IMR-90 (cell line): ENCODE measurements at regions not wholly inside any gene's neighbourhood (a gene's known extent, or its start where the extent isn't known, plus 50 kb on each side); places are given as distances from the start of the nearest gene placed in this dataset.

Experiments
- ATAC-seq: fragments of 200-7000 bp; cut with Tn5 transposase; 2 replicates; pipeline ENCODE4 v1.9.1; 2020; ENCODE audit warnings: low read depth, mild to moderate bottlenecking, moderate library complexity
- BruUV-seq: library from RNA; stranded (reverse); fragments of 400-500 nt; replicated peaks from 2 replicates; lab custom pipeline; 2021; lab: Mats Ljungman, UMichigan
- CTCF ChIA-PET: fragments of 300-600 bp; formaldehyde crosslinking; extraction: SDS; loops from one replicate; lab custom pipeline; 2021; ENCODE audit warnings: antibody characterized with exemption; lab: Yijun Ruan, JAX
- POLR2A ChIA-PET: fragments of 300-600 bp; sonication (Branson Sonifier 250); formaldehyde crosslinking; loops from one replicate; lab custom pipeline; 2022; ENCODE audit warnings: antibody characterized with exemption; ENCODE audit not compliant: unreplicated experiment; lab: Charles Lee
- DNase-seq: peaks from one replicate; pipeline ENCODE4 v3.0.0; 2013
- H2AFZ ChIP-seq: replicated peaks from 2 replicates; pipeline ENCODE3; 2013; ENCODE audit warnings: low read length, mild to moderate bottlenecking; ENCODE audit not compliant: poor library complexity
- H2AK5ac ChIP-seq: 2 replicates; pipeline ENCODE4 v1.6.1; 2013; ENCODE audit warnings: low read depth, low read length, inconsistent platforms
- H2AK9ac ChIP-seq: replicated peaks from 2 replicates; pipeline ENCODE3; 2013; ENCODE audit warnings: mild to moderate bottlenecking, low read depth, low read length, moderate library complexity; ENCODE audit not compliant: poor library complexity
- H2BK120ac ChIP-seq: 2 replicates; pipeline ENCODE4 v1.6.1; 2013; ENCODE audit warnings: low read depth, low read length, inconsistent platforms
- H2BK15ac ChIP-seq: 3 replicates; pipeline ENCODE4 v1.6.1; 2013; ENCODE audit warnings: low read depth, low read length, inconsistent platforms
- H2BK20ac ChIP-seq: 2 replicates; pipeline ENCODE4 v1.6.1; 2013; ENCODE audit warnings: low read depth, mild to moderate bottlenecking, inconsistent platforms, low read length, moderate library complexity
- H2BK5ac ChIP-seq: 2 replicates; pipeline ENCODE4 v1.6.1; 2013; ENCODE audit warnings: mild to moderate bottlenecking, low read depth, low read length, inconsistent platforms; ENCODE audit not compliant: poor library complexity, severe bottlenecking
- H3K14ac ChIP-seq: replicated peaks from 2 replicates; pipeline ENCODE4 v1.6.1; 2013; ENCODE audit warnings: low read depth, low read length, inconsistent platforms
- H3K18ac ChIP-seq: 2 replicates; pipeline ENCODE4 v1.6.1; 2013; ENCODE audit warnings: low read depth, low read length, control low read depth
- H3K23ac ChIP-seq: 2 replicates; pipeline ENCODE4 v1.6.1; 2013; ENCODE audit warnings: low read depth, low read length, inconsistent platforms
- H3K27ac ChIP-seq: 2 replicates; pipeline ENCODE4 v1.5.1; 2013; ENCODE audit warnings: mild to moderate bottlenecking, control low read depth, low read length; ENCODE audit not compliant: insufficient read depth
- H3K27me3 ChIP-seq: 2 replicates; pipeline ENCODE4 v1.6.1; 2013; ENCODE audit warnings: low read length; ENCODE audit not compliant: control insufficient read depth, insufficient read depth
- H3K36me3 ChIP-seq: 2 replicates; pipeline ENCODE4 v1.6.1; 2013; ENCODE audit warnings: low read length, mixed read lengths; ENCODE audit not compliant: control insufficient read depth, insufficient read depth
- H3K4ac ChIP-seq: 2 replicates; pipeline ENCODE4 v1.6.1; 2013; ENCODE audit warnings: low read depth, low read length, inconsistent platforms
- H3K4me1 ChIP-seq: 2 replicates; pipeline ENCODE4 v1.6.1; 2013; ENCODE audit warnings: low read length, mixed read lengths; ENCODE audit not compliant: control insufficient read depth, insufficient read depth
- H3K4me2 ChIP-seq: 2 replicates; pipeline ENCODE4 v1.6.1; 2013; ENCODE audit warnings: low read depth, mild to moderate bottlenecking, control low read depth, low read length, moderate library complexity
- H3K4me3 ChIP-seq: 2 replicates; pipeline ENCODE4 v1.5.1; 2013; ENCODE audit warnings: low read depth, mild to moderate bottlenecking, control low read depth, low read length, moderate library complexity; ENCODE audit not compliant: insufficient read depth
- H3K56ac ChIP-seq: 2 replicates; pipeline ENCODE4 v1.6.1; 2013; ENCODE audit warnings: low read length, inconsistent platforms; ENCODE audit not compliant: insufficient read depth; ENCODE audit errors: extremely low read depth
- H3K79me1 ChIP-seq, 2 experiments: 2 replicates each; pipeline ENCODE4 v1.6.1; 2013; ENCODE audit warnings: low read length in 2 of 2, inconsistent platforms in 1 of 2, low read depth in 1 of 2
- H3K9ac ChIP-seq: 2 replicates; pipeline ENCODE4 v1.6.1; 2013; ENCODE audit warnings: low read depth, low read length, control low read depth
- H3K9me1 ChIP-seq: 2 replicates; pipeline ENCODE4 v1.6.1; 2013; ENCODE audit warnings: low read length, inconsistent platforms; ENCODE audit not compliant: insufficient read depth
- H3K9me3 ChIP-seq: 2 replicates; pipeline ENCODE4 v1.6.1; 2013; ENCODE audit warnings: low read length; ENCODE audit not compliant: control insufficient read depth, insufficient read depth
- H4K20me1 ChIP-seq: 2 replicates; pipeline ENCODE4 v1.6.1; 2013; ENCODE audit warnings: low read length, inconsistent platforms; ENCODE audit not compliant: insufficient read depth
- H4K5ac ChIP-seq: 2 replicates; pipeline ENCODE4 v1.6.1; 2013; ENCODE audit warnings: mild to moderate bottlenecking, low read depth, low read length, control low read depth
- H4K8ac ChIP-seq, 2 experiments: 2 replicates each; pipeline ENCODE4 v1.6.1; 2013; ENCODE audit warnings: low read depth in 2 of 2, low read length in 2 of 2, control low read depth in 1 of 2, inconsistent platforms in 1 of 2
- H4K91ac ChIP-seq: 2 replicates; pipeline ENCODE4 v1.6.1; 2013; ENCODE audit warnings: low read depth, low read length, inconsistent platforms; ENCODE audit not compliant: insufficient read depth
- BHLHE40 ChIP-seq: fragments of 150-350 bp; IDR thresholded peaks from 2 replicates; pipeline ENCODE4 v1.6.1; 2016; ENCODE audit warnings: mild to moderate bottlenecking, low read depth, low read length
- CEBPB ChIP-seq: IDR thresholded peaks from 2 replicates; pipeline ENCODE4 v1.6.1; 2012; ENCODE audit warnings: low read depth, low read length, improper control_type of control experiment
- CHD1 ChIP-seq: IDR thresholded peaks from 2 replicates; pipeline ENCODE4 v1.6.1; 2012; ENCODE audit warnings: low read depth, low read length, improper control_type of control experiment
- FOS ChIP-seq: fragments of 150-350 bp; IDR thresholded peaks from 2 replicates; pipeline ENCODE4 v1.6.1; 2016; ENCODE audit warnings: low read depth, low read length
- MAFK ChIP-seq: IDR thresholded peaks from 2 replicates; pipeline ENCODE4 v1.6.1; 2012; ENCODE audit warnings: low read depth, low read length, improper control_type of control experiment
- MAZ ChIP-seq: IDR thresholded peaks from 2 replicates; pipeline ENCODE4 v1.6.1; 2012; ENCODE audit warnings: low read depth, mild to moderate bottlenecking, low read length, improper control_type of control experiment, moderate library complexity, borderline replicate concordance
- NFE2L2 ChIP-seq: fragments of 150-350 bp; IDR thresholded peaks from 2 replicates; pipeline ENCODE4 v1.6.1; 2016; ENCODE audit warnings: low read depth, mild to moderate bottlenecking, low read length
- RAD21 ChIP-seq: IDR thresholded peaks from 2 replicates; pipeline ENCODE4 v1.6.1; 2012; ENCODE audit warnings: low read length, improper control_type of control experiment
- SMC3 ChIP-seq: fragments of 150-350 bp; IDR thresholded peaks from 2 replicates; pipeline ENCODE4 v1.6.1; 2016; ENCODE audit warnings: low read depth, mild to moderate bottlenecking, antibody characterized with exemption, low read length, moderate library complexity
- WGBS, 2 experiments: methylation state at CpG; one replicate each; pipeline versions ENCODE4 v1.1.5 to v1.1.7; 2013; ENCODE audit warnings: missing lambda C conversion rate in 2 of 2; ENCODE audit not compliant: insufficient read length in 1 of 2; ENCODE audit errors: extremely low coverage in 2 of 2; 5-methylcytosine and 5-hydroxymethylcytosine counted together
- dilution Hi-C: fragments of 300-500 bp; cut with HindIII; formaldehyde crosslinking; loops from one replicate; pipeline ENCODE4 v1.14.3; 2018; ENCODE audit warnings: low sequenced_read_pairs; ENCODE audit not compliant: unreplicated experiment
- in situ Hi-C: fragments of 300-500 bp; cut with MboI; formaldehyde crosslinking; loops from 3 replicates; pipeline ENCODE4 v1.14.3; 2019; ENCODE audit warnings: low sequenced_read_pairs, inconsistent platforms, mixed read lengths
- intact Hi-C: fragments of 100-400 bp; cut with micrococcal nuclease; formaldehyde crosslinking; loops from 2 replicates; pipeline ENCODE4 v1.10.0; 2022
- TF ChIP-seq, protein P1 (sequence below): fragments of 150-350 bp; IDR thresholded peaks from 2 replicates; pipeline ENCODE4 v1.6.1; 2016; ENCODE audit warnings: low read depth, mild to moderate bottlenecking, low read length, moderate library complexity, borderline replicate concordance
- TF ChIP-seq, protein P2 (sequence below): conservative IDR thresholded peaks from 2 replicates; pipeline ENCODE4 v1.5.1; 2012; ENCODE audit warnings: mild to moderate bottlenecking, low read depth, low read length, improper control_type of control experiment
- TF ChIP-seq, protein P3 (sequence below): fragments of 150-350 bp; IDR thresholded peaks from 2 replicates; pipeline ENCODE4 v1.6.1; 2017; ENCODE audit warnings: mild to moderate bottlenecking, antibody characterized with exemption, low read length, low read depth

DNA sequence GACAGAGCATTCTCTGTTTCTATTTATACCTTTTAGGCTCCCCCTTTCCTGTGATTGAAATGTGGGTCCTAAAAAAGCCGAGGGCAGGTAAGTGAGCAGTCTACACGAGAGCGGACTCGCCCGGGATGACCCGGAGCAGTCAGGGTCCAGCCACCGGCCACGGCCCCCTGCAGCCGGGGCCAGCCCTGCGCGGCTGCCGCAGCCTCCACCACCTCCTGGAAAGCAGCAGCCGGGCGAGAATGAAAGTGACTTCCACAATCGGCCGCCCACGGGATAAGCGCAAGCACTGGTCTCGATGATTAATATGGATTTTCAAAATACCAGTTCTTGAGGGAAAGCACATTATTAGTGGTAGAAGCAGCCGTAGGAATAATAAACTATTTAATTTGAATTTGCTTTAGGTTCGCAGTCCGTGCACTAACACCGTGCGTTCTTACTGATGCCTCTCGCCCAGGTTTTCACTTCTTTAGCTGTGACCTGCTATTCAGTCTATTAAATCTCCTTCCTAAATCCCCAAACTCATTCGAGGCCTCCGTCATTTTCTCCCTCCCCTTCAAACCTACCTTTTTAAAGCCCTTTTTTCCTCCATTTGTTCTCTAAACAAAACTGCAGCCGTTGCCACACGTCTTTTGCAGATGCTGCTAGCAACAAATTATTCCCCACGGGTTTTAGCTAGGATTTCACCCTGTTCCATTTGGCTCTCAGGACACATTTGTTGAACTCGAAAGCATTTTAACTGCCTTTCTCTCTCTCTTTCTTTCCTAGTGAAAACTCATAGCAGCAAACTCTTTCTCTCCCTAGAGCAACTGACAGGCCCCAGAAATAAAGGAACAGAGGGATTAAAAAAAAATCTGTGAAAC, 1015.1 kb upstream of the PIK3C3 start:
- no peaks in the 10 kb centered on the region for H3K79me1 ChIP-seq
- H3K27me3 ChIP-seq = no peaks in the 10 kb centered on the region
- no peaks in the 10 kb centered on the region for H3K4me1 ChIP-seq
- H3K56ac ChIP-seq = no peak overlapping the region
- no peak overlapping the region for H3K4me3 ChIP-seq
- no peaks in the 10 kb centered on the region for H3K9me1 ChIP-seq
- H3K4ac ChIP-seq = no peak overlapping the region
- no peak for DNase-seq
- no peak overlapping the region for H2AK5ac ChIP-seq
- POLR2A ChIA-PET = no interaction called here
- no peaks in the 10 kb centered on the region for H3K36me3 ChIP-seq
- no peak overlapping the region for H2BK15ac ChIP-seq
- H4K20me1 ChIP-seq = no peaks in the 10 kb centered on the region
- no peaks in the 10 kb centered on the region for H3K9me3 ChIP-seq
- no peak overlapping the region for H2BK120ac ChIP-seq
- H3K27ac ChIP-seq = no peak overlapping the region
- H3K4me2 ChIP-seq = no peak overlapping the region
- no peak overlapping the region for H4K8ac ChIP-seq
- H3K14ac ChIP-seq = no peak overlapping the region
- no peak overlapping the region for H2BK5ac ChIP-seq
- H3K23ac ChIP-seq = no peak overlapping the region
- H4K5ac ChIP-seq = no peak overlapping the region
- no TSS peak for BruUV-seq
- H2BK20ac ChIP-seq = no peak overlapping the region; the same call in 1 of the 2 replicates
- in situ Hi-C loops (no loop called here), intact Hi-C loops (no loop called here), dilution Hi-C loops (no loop called here)
- no peak for ATAC-seq
- TF ChIP-seq RAD21 (no peak), MAFK (no peak), BHLHE40 (no peak), CEBPB (no peak), SMC3 (no peak), CHD1 (no peak), MAZ (no peak), FOS (no peak), NFE2L2 (no peak)
- TF ChIP-seq, protein P1, sequence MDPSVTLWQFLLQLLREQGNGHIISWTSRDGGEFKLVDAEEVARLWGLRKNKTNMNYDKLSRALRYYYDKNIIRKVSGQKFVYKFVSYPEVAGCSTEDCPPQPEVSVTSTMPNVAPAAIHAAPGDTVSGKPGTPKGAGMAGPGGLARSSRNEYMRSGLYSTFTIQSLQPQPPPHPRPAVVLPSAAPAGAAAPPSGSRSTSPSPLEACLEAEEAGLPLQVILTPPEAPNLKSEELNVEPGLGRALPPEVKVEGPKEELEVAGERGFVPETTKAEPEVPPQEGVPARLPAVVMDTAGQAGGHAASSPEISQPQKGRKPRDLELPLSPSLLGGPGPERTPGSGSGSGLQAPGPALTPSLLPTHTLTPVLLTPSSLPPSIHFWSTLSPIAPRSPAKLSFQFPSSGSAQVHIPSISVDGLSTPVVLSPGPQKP = no peak
- TF ChIP-seq, protein P2, sequence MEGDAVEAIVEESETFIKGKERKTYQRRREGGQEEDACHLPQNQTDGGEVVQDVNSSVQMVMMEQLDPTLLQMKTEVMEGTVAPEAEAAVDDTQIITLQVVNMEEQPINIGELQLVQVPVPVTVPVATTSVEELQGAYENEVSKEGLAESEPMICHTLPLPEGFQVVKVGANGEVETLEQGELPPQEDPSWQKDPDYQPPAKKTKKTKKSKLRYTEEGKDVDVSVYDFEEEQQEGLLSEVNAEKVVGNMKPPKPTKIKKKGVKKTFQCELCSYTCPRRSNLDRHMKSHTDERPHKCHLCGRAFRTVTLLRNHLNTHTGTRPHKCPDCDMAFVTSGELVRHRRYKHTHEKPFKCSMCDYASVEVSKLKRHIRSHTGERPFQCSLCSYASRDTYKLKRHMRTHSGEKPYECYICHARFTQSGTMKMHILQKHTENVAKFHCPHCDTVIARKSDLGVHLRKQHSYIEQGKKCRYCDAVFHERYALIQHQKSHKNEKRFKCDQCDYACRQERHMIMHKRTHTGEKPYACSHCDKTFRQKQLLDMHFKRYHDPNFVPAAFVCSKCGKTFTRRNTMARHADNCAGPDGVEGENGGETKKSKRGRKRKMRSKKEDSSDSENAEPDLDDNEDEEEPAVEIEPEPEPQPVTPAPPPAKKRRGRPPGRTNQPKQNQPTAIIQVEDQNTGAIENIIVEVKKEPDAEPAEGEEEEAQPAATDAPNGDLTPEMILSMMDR = no peak
- TF ChIP-seq, protein P3, sequence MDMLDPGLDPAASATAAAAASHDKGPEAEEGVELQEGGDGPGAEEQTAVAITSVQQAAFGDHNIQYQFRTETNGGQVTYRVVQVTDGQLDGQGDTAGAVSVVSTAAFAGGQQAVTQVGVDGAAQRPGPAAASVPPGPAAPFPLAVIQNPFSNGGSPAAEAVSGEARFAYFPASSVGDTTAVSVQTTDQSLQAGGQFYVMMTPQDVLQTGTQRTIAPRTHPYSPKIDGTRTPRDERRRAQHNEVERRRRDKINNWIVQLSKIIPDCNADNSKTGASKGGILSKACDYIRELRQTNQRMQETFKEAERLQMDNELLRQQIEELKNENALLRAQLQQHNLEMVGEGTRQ = no peak
- H4K91ac ChIP-seq = no peak overlapping the region
- 86 to 100% methylated on average over 2 to 6 of the region's 31 CpGs for WGBS, 2 experiments
- no peak overlapping the region for H2AK9ac ChIP-seq
- CTCF ChIA-PET = interaction anchor here (0.6 kb wide), 1 partner anchor 34 kb away, joined by 4 read pairs; no protein-coding TSS in a partner anchor
- no peak overlapping the region for H2AFZ ChIP-seq
- H3K18ac ChIP-seq = no peak overlapping the region
- no peak overlapping the region for H3K9ac ChIP-seq
